Endothelial cell (in vitro differentiated cells): ENCODE measurements at regions not wholly inside any gene's neighbourhood (a gene's known extent, or its start where the extent isn't known, plus 50 kb on each side); places are given as distances from the start of the nearest gene placed in this dataset.
"Not testable (repeated sequence)": the region's sequence is repeated elsewhere in the genome, so short reads cannot be mapped to it uniquely, and the experiment has no call there.

Experiments
- DNase-seq: peaks from one replicate; pipeline ENCODE4 v3.0.0; 2021; ENCODE audit warnings: low spot score
- H3K27ac Mint-ChIP-seq: one replicate; pipeline ENCODE4 v1.8.0; 2021; ENCODE audit warnings: mixed read lengths, inconsistent platforms; ENCODE audit not compliant: unreplicated experiment
- H3K27me3 Mint-ChIP-seq: one replicate; pipeline ENCODE4 v1.8.0; 2021; ENCODE audit warnings: mild to moderate bottlenecking, moderate library complexity, mixed read lengths, inconsistent platforms; ENCODE audit not compliant: unreplicated experiment
- H3K36me3 Mint-ChIP-seq: one replicate; pipeline ENCODE4 v1.8.0; 2021; ENCODE audit warnings: mild to moderate bottlenecking, low read depth, mixed read lengths, inconsistent platforms; ENCODE audit not compliant: unreplicated experiment
- H3K4me1 Mint-ChIP-seq: one replicate; pipeline ENCODE4 v1.8.0; 2021; ENCODE audit warnings: mild to moderate bottlenecking, mixed read lengths, inconsistent platforms; ENCODE audit not compliant: unreplicated experiment
- H3K4me3 Mint-ChIP-seq: one replicate; pipeline ENCODE4 v1.8.0; 2021; ENCODE audit warnings: mild to moderate bottlenecking, mixed read lengths, inconsistent platforms; ENCODE audit not compliant: unreplicated experiment
- H3K9me3 Mint-ChIP-seq: one replicate; pipeline ENCODE4 v1.8.0; 2021; ENCODE audit warnings: mixed read lengths, inconsistent platforms; ENCODE audit not compliant: unreplicated experiment
- CTCF ChIP-seq: fragments of 200-600 bp; sonication (generic); IDR thresholded peaks from one replicate; pipeline ENCODE4 v1.5.0; 2021; ENCODE audit warnings: antibody characterized with exemption; ENCODE audit not compliant: unreplicated experiment

- not testable (repeated sequence) for H3K27ac Mint-ChIP-seq, H3K4me3 Mint-ChIP-seq, DNase-seq, H3K36me3 Mint-ChIP-seq, H3K27me3 Mint-ChIP-seq, H3K9me3 Mint-ChIP-seq, H3K4me1 Mint-ChIP-seq
Observed at GRCh38 chr6:147651-148050, 144.6 kb upstream of the DUSP22 start.

- H3K9me3 Mint-ChIP-seq, H3K4me1 Mint-ChIP-seq, H3K27me3 Mint-ChIP-seq, H3K4me3 Mint-ChIP-seq, H3K27ac Mint-ChIP-seq, H3K36me3 Mint-ChIP-seq: not testable (repeated sequence)
- peak; percentile 98 for TF ChIP-seq CTCF
- DNase-seq, result peak; percentile 55
Observed at GRCh38 chr6:148051-148984, 144.0 kb upstream of the DUSP22 start.

- not testable (repeated sequence) for H3K4me3 Mint-ChIP-seq, DNase-seq, H3K9me3 Mint-ChIP-seq, H3K27ac Mint-ChIP-seq, H3K36me3 Mint-ChIP-seq, H3K4me1 Mint-ChIP-seq, H3K27me3 Mint-ChIP-seq
Observed at GRCh38 chr6:150147-150546, 142.1 kb upstream of the DUSP22 start.

GRCh38 chr6:152436-152835, 139.9 kb upstream of the DUSP22 start:
- H3K27ac Mint-ChIP-seq, H3K36me3 Mint-ChIP-seq, DNase-seq: not testable (repeated sequence)

GRCh38 chr6:153026-153425, 139.3 kb upstream of the DUSP22 start:
- not testable (repeated sequence) for H3K36me3 Mint-ChIP-seq, DNase-seq, H3K27ac Mint-ChIP-seq, H3K4me1 Mint-ChIP-seq, H3K4me3 Mint-ChIP-seq, H3K9me3 Mint-ChIP-seq, H3K27me3 Mint-ChIP-seq

More at GRCh38 chr6:152436-152835, 139.9 kb upstream of the DUSP22 start:
- not testable (repeated sequence) for H3K4me1 Mint-ChIP-seq, H3K9me3 Mint-ChIP-seq, H3K27me3 Mint-ChIP-seq, H3K4me3 Mint-ChIP-seq

- not testable (repeated sequence) for H3K4me1 Mint-ChIP-seq, H3K36me3 Mint-ChIP-seq, H3K9me3 Mint-ChIP-seq, DNase-seq, H3K27ac Mint-ChIP-seq, H3K4me3 Mint-ChIP-seq, H3K27me3 Mint-ChIP-seq
Observed at GRCh38 chr6:153867-154266, 138.4 kb upstream of the DUSP22 start.

- not testable (repeated sequence) for H3K4me1 Mint-ChIP-seq, DNase-seq, H3K36me3 Mint-ChIP-seq, H3K27me3 Mint-ChIP-seq, H3K27ac Mint-ChIP-seq, H3K4me3 Mint-ChIP-seq, H3K9me3 Mint-ChIP-seq
Observed at GRCh38 chr6:154321-155092, 137.8 kb upstream of the DUSP22 start.
